Testis (tissue), 2 donors: ENCODE measurements at regions not wholly inside any gene's neighbourhood (a gene's known extent, or its start where the extent isn't known, plus 50 kb on each side); places are given as distances from the start of the nearest gene placed in this dataset.

Experiments
- POLR2A ChIP-seq: fragments of 450-650 bp; IDR thresholded peaks from one replicate; pipeline ENCODE4 v1.6.1; 2017; ENCODE audit warnings: antibody characterized with exemption, mild to moderate bottlenecking, moderate library complexity
- TF ChIP-seq, protein P1 (sequence below), 3 experiments: fragments of 450-650 bp in 2 of 3; fragments of 200-600 bp in 1 of 3; sonication (generic) in 1 of 3; IDR thresholded peaks; one replicate each; pipeline ENCODE4 v1.5.1; 2016 to 2019; ENCODE audit warnings: antibody characterized with exemption in 3 of 3, mild to moderate bottlenecking in 2 of 3, moderate library complexity in 1 of 3

DNA sequence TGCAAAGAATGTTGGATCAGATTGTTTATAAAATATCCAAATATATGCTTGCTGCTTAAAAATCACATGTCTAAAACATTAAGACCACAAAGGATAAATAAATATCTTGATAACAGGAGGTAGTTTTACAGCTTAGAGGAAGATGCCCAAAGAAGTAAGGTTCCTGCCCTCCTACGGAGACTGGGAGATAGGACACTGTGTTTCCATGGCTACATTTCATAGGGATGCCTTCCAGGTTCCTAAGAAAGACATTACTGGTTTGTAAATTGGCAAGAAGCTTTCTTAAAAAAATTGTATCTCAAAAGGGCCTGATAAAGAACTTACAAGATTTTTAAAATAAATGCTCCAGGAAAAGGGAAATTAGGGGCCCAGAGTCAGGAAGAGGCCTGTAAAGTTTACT lies 437.2 kb downstream of the HINT1 start:
- TF ChIP-seq, protein P1, sequence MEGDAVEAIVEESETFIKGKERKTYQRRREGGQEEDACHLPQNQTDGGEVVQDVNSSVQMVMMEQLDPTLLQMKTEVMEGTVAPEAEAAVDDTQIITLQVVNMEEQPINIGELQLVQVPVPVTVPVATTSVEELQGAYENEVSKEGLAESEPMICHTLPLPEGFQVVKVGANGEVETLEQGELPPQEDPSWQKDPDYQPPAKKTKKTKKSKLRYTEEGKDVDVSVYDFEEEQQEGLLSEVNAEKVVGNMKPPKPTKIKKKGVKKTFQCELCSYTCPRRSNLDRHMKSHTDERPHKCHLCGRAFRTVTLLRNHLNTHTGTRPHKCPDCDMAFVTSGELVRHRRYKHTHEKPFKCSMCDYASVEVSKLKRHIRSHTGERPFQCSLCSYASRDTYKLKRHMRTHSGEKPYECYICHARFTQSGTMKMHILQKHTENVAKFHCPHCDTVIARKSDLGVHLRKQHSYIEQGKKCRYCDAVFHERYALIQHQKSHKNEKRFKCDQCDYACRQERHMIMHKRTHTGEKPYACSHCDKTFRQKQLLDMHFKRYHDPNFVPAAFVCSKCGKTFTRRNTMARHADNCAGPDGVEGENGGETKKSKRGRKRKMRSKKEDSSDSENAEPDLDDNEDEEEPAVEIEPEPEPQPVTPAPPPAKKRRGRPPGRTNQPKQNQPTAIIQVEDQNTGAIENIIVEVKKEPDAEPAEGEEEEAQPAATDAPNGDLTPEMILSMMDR (IDR thresholded peaks at IDR 0.05), result no peak
- no peak for TF ChIP-seq POLR2A
